ENCODE measurements at regions not wholly inside any gene's neighbourhood (a gene's known extent, or its start where the extent isn't known, plus 50 kb on each side); places are given as distances from the start of the nearest gene placed in this dataset.

DNA sequence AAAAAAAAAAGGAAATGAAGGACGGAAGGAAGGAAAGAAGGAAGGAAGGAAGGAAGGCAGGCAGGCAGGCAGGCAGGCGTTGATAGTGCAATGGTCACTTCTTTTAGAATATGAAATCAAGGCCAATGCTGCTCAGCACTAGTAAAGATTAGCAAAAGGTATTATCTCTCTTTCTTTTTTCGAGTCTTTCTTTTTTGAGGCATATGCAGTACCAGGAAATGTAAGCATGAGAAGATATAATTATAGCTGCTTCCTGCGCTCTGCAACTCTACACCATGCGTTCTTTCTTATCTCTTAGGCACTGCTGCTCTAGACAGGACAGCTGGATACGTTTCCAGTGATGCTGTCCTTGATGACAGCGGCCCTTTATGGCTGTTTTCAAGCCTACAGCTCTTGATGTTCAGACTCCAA, 1512.5 kb upstream of the B3GALT2 start:
- no peaks in the 10 kb centered on the region for H3K27me3 ChIP-seq (ENCODE audit: control insufficient read depth, insufficient read depth, low read length)

GRCh38 chr1:194693244-194693643, 1506.8 kb upstream of the B3GALT2 start:
- H3K36me3 ChIP-seq (ENCODE audit: control insufficient read depth, insufficient read depth, low read length), result no peaks in the 10 kb centered on the region
- no peaks in the 10 kb centered on the region for H3K9me3 ChIP-seq (ENCODE audit: control insufficient read depth, insufficient read depth, low read length)
- H3K27me3 ChIP-seq (ENCODE audit: control insufficient read depth, insufficient read depth, low read length), result no peaks in the 10 kb centered on the region
- no peak for DNase-seq (ENCODE audit: low read depth, low spot score)
- WGBS (ENCODE audit: insufficient coverage, insufficient read length), result no CpG with 5 or more reads among the region's 2 CpGs
- no peak overlapping the region for H3K27ac ChIP-seq (ENCODE audit: low read length)
- no peaks in the 10 kb centered on the region for H3K4me1 ChIP-seq (ENCODE audit: control insufficient read depth, insufficient read depth, low read length)
- no peak overlapping the region for H3K4me3 ChIP-seq (ENCODE audit: low read length)

More for the DNA sequence above, 1512.5 kb upstream of the B3GALT2 start:
- no peak for DNase-seq (ENCODE audit: low read depth, low spot score)
- Histone ChIP-seq H3K4me3 (ENCODE audit: low read length) (no peak overlapping the region), H3K27ac (ENCODE audit: low read length) (no peak overlapping the region), H3K9me3 (ENCODE audit: control insufficient read depth, insufficient read depth, low read length) (no peaks in the 10 kb centered on the region), H3K36me3 (ENCODE audit: control insufficient read depth, insufficient read depth, low read length) (no peaks in the 10 kb centered on the region), H3K4me1 (ENCODE audit: control insufficient read depth, insufficient read depth, low read length) (no peaks in the 10 kb centered on the region)
- no CpG with 5 or more reads among the region's 7 CpGs for WGBS (ENCODE audit: insufficient coverage, insufficient read length)

DNA sequence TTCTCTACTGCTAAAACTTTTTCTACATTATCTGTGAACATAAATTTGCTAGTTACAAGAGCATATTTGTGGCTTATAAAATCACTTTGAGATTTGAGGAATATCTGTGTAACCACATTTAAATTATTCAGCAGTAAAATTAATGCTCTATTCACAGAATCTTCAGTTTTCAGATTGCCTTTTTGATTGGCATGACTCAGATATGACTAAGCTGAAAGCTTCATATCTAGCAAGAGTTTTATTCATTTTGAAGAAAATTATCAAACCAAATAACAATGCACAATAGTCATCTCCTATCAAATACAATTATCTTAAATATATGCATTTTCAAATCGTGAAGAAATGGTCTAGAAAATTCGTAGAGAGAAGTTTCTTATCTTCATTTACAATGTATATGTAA, 1498.2 kb upstream of the B3GALT2 start:
- DNase-seq (ENCODE audit: low read depth, low spot score), result no peak
- WGBS (ENCODE audit: insufficient coverage, insufficient read length), result no CpG with 5 or more reads among the region's 2 CpGs
- no peaks in the 10 kb centered on the region for H3K9me3 ChIP-seq (ENCODE audit: control insufficient read depth, insufficient read depth, low read length)
- no peaks in the 10 kb centered on the region for H3K4me1 ChIP-seq (ENCODE audit: control insufficient read depth, insufficient read depth, low read length)
- H3K27ac ChIP-seq (ENCODE audit: low read length), result no peak overlapping the region
- H3K4me3 ChIP-seq (ENCODE audit: low read length), result no peak overlapping the region
- no peaks in the 10 kb centered on the region for H3K27me3 ChIP-seq (ENCODE audit: control insufficient read depth, insufficient read depth, low read length)
- H3K36me3 ChIP-seq (ENCODE audit: control insufficient read depth, insufficient read depth, low read length), result no peaks in the 10 kb centered on the region

- no peak overlapping the region for H3K4me3 ChIP-seq (ENCODE audit: low read length)
- H3K27me3 ChIP-seq (ENCODE audit: control insufficient read depth, insufficient read depth, low read length), result no peaks in the 10 kb centered on the region
- no peaks in the 10 kb centered on the region for H3K9me3 ChIP-seq (ENCODE audit: control insufficient read depth, insufficient read depth, low read length)
- H3K27ac ChIP-seq (ENCODE audit: low read length), result no peak overlapping the region
- H3K4me1 ChIP-seq (ENCODE audit: control insufficient read depth, insufficient read depth, low read length), result no peaks in the 10 kb centered on the region
- H3K36me3 ChIP-seq (ENCODE audit: control insufficient read depth, insufficient read depth, low read length), result no peaks in the 10 kb centered on the region
- DNase-seq (ENCODE audit: low read depth, low spot score), result no peak
- no CpG with 5 or more reads among the region's 1 CpG for WGBS (ENCODE audit: insufficient coverage, insufficient read length)
These were observed 1471.7 kb upstream of the B3GALT2 start for GRCh38 chr1:194658090-194658439.

- no peak overlapping the region for H3K4me3 ChIP-seq (ENCODE audit: low read length)
- H3K27ac ChIP-seq (ENCODE audit: low read length), result no peak overlapping the region
- WGBS (ENCODE audit: insufficient coverage, insufficient read length), result no CpG with 5 or more reads among the region's 1 CpG
- no peaks in the 10 kb centered on the region for H3K27me3 ChIP-seq (ENCODE audit: control insufficient read depth, insufficient read depth, low read length)
- H3K9me3 ChIP-seq (ENCODE audit: control insufficient read depth, insufficient read depth, low read length), result no peaks in the 10 kb centered on the region
- no peak for DNase-seq (ENCODE audit: low read depth, low spot score)
- H3K36me3 ChIP-seq (ENCODE audit: control insufficient read depth, insufficient read depth, low read length), result no peaks in the 10 kb centered on the region
- H3K4me1 ChIP-seq (ENCODE audit: control insufficient read depth, insufficient read depth, low read length), result no peaks in the 10 kb centered on the region
These were observed 1468.5 kb upstream of the B3GALT2 start for GRCh38 chr1:194654956-194655355.

GRCh38 chr1:194653385-194653784, 1467.0 kb upstream of the B3GALT2 start:
- H3K27ac ChIP-seq (ENCODE audit: low read length), result no peak overlapping the region
- no peaks in the 10 kb centered on the region for H3K9me3 ChIP-seq (ENCODE audit: control insufficient read depth, insufficient read depth, low read length)
- H3K4me1 ChIP-seq (ENCODE audit: control insufficient read depth, insufficient read depth, low read length), result no peaks in the 10 kb centered on the region
- no CpG with 5 or more reads among the region's 1 CpG for WGBS (ENCODE audit: insufficient coverage, insufficient read length)
- no peak overlapping the region for H3K4me3 ChIP-seq (ENCODE audit: low read length)
- no peak for DNase-seq (ENCODE audit: low read depth, low spot score)
- no peaks in the 10 kb centered on the region for H3K27me3 ChIP-seq (ENCODE audit: control insufficient read depth, insufficient read depth, low read length)
- no peaks in the 10 kb centered on the region for H3K36me3 ChIP-seq (ENCODE audit: control insufficient read depth, insufficient read depth, low read length)

DNA sequence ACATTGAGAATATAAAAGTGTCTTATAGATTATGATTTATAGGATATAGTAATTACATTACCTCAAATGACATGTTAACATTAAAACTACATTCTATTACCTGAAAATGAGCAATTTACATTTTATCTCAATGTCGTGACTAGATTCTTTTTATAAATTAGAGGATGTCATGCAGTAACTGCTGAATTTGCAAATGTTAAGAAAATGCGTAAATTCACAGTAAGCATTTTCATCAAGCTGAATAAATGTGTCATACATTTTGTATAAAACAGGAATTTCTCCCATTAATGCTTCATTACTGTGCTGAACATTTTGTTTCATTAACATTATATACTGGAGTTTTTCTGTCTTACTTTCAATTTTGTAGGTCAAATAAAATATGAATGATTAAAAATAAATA, 1460.7 kb upstream of the B3GALT2 start:
- Histone ChIP-seq H3K36me3 (ENCODE audit: control insufficient read depth, insufficient read depth, low read length) (no peaks in the 10 kb centered on the region), H3K4me3 (ENCODE audit: low read length) (no peak overlapping the region), H3K4me1 (ENCODE audit: control insufficient read depth, insufficient read depth, low read length) (no peaks in the 10 kb centered on the region), H3K9me3 (ENCODE audit: control insufficient read depth, insufficient read depth, low read length) (no peaks in the 10 kb centered on the region), H3K27me3 (ENCODE audit: control insufficient read depth, insufficient read depth, low read length) (no peaks in the 10 kb centered on the region), H3K27ac (ENCODE audit: low read length) (no peak overlapping the region)
- no CpG with 5 or more reads among the region's 2 CpGs for WGBS (ENCODE audit: insufficient coverage, insufficient read length)
- DNase-seq (ENCODE audit: low read depth, low spot score), result no peak

DNA sequence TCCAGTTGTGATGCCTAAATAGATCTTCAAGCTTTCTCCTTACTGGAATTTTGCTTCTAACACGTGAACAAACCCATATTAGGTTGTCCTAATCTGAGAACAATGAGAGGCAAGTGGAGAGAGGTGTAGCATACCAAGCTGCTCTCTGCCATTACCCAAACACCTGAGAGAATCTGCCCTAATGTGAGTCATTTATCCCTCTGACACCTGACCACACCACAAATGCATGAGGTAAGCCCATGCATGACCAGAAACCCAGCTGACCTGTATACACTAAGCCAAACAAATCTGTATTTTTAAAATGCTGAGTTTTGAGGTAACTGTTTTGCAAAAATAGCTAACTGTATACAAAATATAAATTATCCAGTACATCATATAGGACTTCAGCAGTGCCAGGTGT, 1458.1 kb upstream of the B3GALT2 start:
- Histone ChIP-seq H3K4me1 (ENCODE audit: control insufficient read depth, insufficient read depth, low read length) (no peaks in the 10 kb centered on the region), H3K4me3 (ENCODE audit: low read length) (no peak overlapping the region), H3K9me3 (ENCODE audit: control insufficient read depth, insufficient read depth, low read length) (no peaks in the 10 kb centered on the region), H3K36me3 (ENCODE audit: control insufficient read depth, insufficient read depth, low read length) (no peaks in the 10 kb centered on the region), H3K27ac (ENCODE audit: low read length) (no peak overlapping the region), H3K27me3 (ENCODE audit: control insufficient read depth, insufficient read depth, low read length) (no peaks in the 10 kb centered on the region)
- no peak for DNase-seq (ENCODE audit: low read depth, low spot score)
- WGBS (ENCODE audit: insufficient coverage, insufficient read length), result no CpG with 5 or more reads among the region's 1 CpG

- no peaks in the 10 kb centered on the region for H3K36me3 ChIP-seq (ENCODE audit: control insufficient read depth, insufficient read depth, low read length)
- H3K4me3 ChIP-seq (ENCODE audit: low read length), result no peak overlapping the region
- no peaks in the 10 kb centered on the region for H3K9me3 ChIP-seq (ENCODE audit: control insufficient read depth, insufficient read depth, low read length)
- H3K4me1 ChIP-seq (ENCODE audit: control insufficient read depth, insufficient read depth, low read length), result no peaks in the 10 kb centered on the region
- H3K27ac ChIP-seq (ENCODE audit: low read length), result no peak overlapping the region
- no peak for DNase-seq (ENCODE audit: low read depth, low spot score)
- no peaks in the 10 kb centered on the region for H3K27me3 ChIP-seq (ENCODE audit: control insufficient read depth, insufficient read depth, low read length)
- WGBS (ENCODE audit: insufficient coverage, insufficient read length), result no CpG with 5 or more reads among the region's 2 CpGs
These were observed 1453.9 kb upstream of the B3GALT2 start for GRCh38 chr1:194640322-194640721.

- Histone ChIP-seq H3K27me3 (ENCODE audit: control insufficient read depth, insufficient read depth, low read length) (no peaks in the 10 kb centered on the region), H3K9me3 (ENCODE audit: control insufficient read depth, insufficient read depth, low read length) (no peaks in the 10 kb centered on the region), H3K27ac (ENCODE audit: low read length) (no peak overlapping the region), H3K4me1 (ENCODE audit: control insufficient read depth, insufficient read depth, low read length) (no peaks in the 10 kb centered on the region), H3K4me3 (ENCODE audit: low read length) (no peak overlapping the region), H3K36me3 (ENCODE audit: control insufficient read depth, insufficient read depth, low read length) (no peaks in the 10 kb centered on the region)
- WGBS (ENCODE audit: insufficient coverage, insufficient read length), result no CpG with 5 or more reads among the region's 2 CpGs
- no peak for DNase-seq (ENCODE audit: low read depth, low spot score)
These were observed 1442.6 kb upstream of the B3GALT2 start for GRCh38 chr1:194629011-194629410.

GRCh38 chr1:194624833-194625232, 1438.4 kb upstream of the B3GALT2 start:
- no peak overlapping the region for H3K4me3 ChIP-seq (ENCODE audit: low read length)
- no peaks in the 10 kb centered on the region for H3K4me1 ChIP-seq (ENCODE audit: control insufficient read depth, insufficient read depth, low read length)
- H3K9me3 ChIP-seq (ENCODE audit: control insufficient read depth, insufficient read depth, low read length), result no peaks in the 10 kb centered on the region
- no CpG with 5 or more reads among the region's 4 CpGs for WGBS (ENCODE audit: insufficient coverage, insufficient read length)
- H3K27me3 ChIP-seq (ENCODE audit: control insufficient read depth, insufficient read depth, low read length), result no peaks in the 10 kb centered on the region
- no peak for DNase-seq (ENCODE audit: low read depth, low spot score)
- H3K36me3 ChIP-seq (ENCODE audit: control insufficient read depth, insufficient read depth, low read length), result no peaks in the 10 kb centered on the region
- H3K27ac ChIP-seq (ENCODE audit: low read length), result no peak overlapping the region

Measured in iPS DF 6.9 (cell line).